Small intestine (tissue), 7 donors: ENCODE measurements at regions not wholly inside any gene's neighbourhood (a gene's known extent, or its start where the extent isn't known, plus 50 kb on each side); places are given as distances from the start of the nearest gene placed in this dataset.

ENCODE experiments used
- DNase-seq, 2 donors: peaks; one replicate each; pipeline versions ENCODE4 v3.0.0 to v3.0.0-alpha.2; 2013
- FAIRE-seq: peaks from 2 replicates; lab custom pipeline; 2012; peaks lifted over from hg19 to GRCh38; lab: Jason Lieb, UNC
- H3K27ac ChIP-seq, 3 donors: one replicate each; pipeline ENCODE4 v1.5.1; 2013; ENCODE audit warnings: low read length in 2 of 3, mild to moderate bottlenecking in 2 of 3, control low read depth in 1 of 3, inconsistent platforms in 1 of 3, low read depth in 1 of 3, moderate library complexity in 1 of 3
- H3K27me3 ChIP-seq, 3 donors: one replicate each; pipeline ENCODE4 v1.6.1; 2013; ENCODE audit warnings: low read length in 3 of 3, inconsistent platforms in 1 of 3; ENCODE audit not compliant: control insufficient read depth in 3 of 3, insufficient read depth in 3 of 3
- H3K36me3 ChIP-seq, 3 donors: one replicate each; pipeline ENCODE4 v1.6.1; 2013; ENCODE audit warnings: low read length in 3 of 3, inconsistent platforms in 1 of 3, low read depth in 1 of 3, mild to moderate bottlenecking in 1 of 3, moderate library complexity in 1 of 3; ENCODE audit not compliant: control insufficient read depth in 3 of 3, insufficient read depth in 2 of 3
- H3K4me1 ChIP-seq, 3 donors: one replicate each; pipeline ENCODE4 v1.6.1; 2013; ENCODE audit warnings: low read length in 2 of 3, inconsistent platforms in 1 of 3, low read depth in 1 of 3, mild to moderate bottlenecking in 1 of 3, moderate library complexity in 1 of 3; ENCODE audit not compliant: control insufficient read depth in 3 of 3, insufficient read depth in 2 of 3
- H3K4me3 ChIP-seq, 3 donors: one replicate each; pipeline ENCODE4 v1.5.1; 2013; ENCODE audit warnings: low read length in 3 of 3, control low read depth in 1 of 3, inconsistent platforms in 1 of 3, low read depth in 1 of 3, mild to moderate bottlenecking in 1 of 3, moderate library complexity in 1 of 3
- H3K9me3 ChIP-seq, 2 donors: one replicate each; pipeline ENCODE4 v1.6.1; 2013; ENCODE audit warnings: low read depth in 1 of 2, low read length in 1 of 2; ENCODE audit not compliant: control insufficient read depth in 2 of 2, insufficient read depth in 1 of 2
- WGBS, 3 donors: extraction: QIAGEN DNeasy Blood & Tissue Kit; methylation state at CpG; one replicate each; pipeline ENCODE4 v1.1.7; 2013; 5-methylcytosine and 5-hydroxymethylcytosine counted together
- donor health status: healthy with polysubstance abuse.
- donor health status: control.
- donor health status: control.
- donor health status: Bipolar disorder and iron deficiency.
- donor health status: healthy.

DNA sequence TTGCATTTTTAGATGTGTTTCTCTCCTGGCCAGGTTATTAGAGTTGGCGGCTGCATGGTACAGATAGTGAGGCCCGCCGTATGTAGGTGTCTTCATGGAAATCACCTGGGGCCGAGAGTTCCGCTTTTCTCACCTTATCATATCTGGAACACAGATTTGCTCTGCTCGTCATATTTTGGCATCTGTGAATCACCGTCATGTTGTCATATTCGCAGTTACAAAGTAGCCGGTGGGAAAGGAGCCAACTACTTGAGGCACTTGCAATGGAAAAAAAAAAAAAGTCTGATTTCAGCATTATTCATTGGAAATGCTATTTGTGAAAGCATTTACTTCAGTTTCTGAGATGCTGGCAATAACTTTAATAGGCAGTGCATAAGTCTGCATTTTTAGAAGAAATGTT, 1715.2 kb upstream of the TENM3 start:
- no peaks in the 10 kb centered on the region for H3K27me3 ChIP-seq
- H3K9me3 ChIP-seq = no peaks in the 10 kb centered on the region
- H3K27ac ChIP-seq = no peak overlapping the region
- FAIRE-seq (no peak), DNase-seq (no peak)
- WGBS, 3 donors = 82 to 94% (median 92%) methylated on average over 9 of the region's 9 CpGs
- no peaks in the 10 kb centered on the region for H3K4me1 ChIP-seq
- no peaks in the 10 kb centered on the region for H3K36me3 ChIP-seq
- H3K4me3 ChIP-seq = no peak overlapping the region

DNA sequence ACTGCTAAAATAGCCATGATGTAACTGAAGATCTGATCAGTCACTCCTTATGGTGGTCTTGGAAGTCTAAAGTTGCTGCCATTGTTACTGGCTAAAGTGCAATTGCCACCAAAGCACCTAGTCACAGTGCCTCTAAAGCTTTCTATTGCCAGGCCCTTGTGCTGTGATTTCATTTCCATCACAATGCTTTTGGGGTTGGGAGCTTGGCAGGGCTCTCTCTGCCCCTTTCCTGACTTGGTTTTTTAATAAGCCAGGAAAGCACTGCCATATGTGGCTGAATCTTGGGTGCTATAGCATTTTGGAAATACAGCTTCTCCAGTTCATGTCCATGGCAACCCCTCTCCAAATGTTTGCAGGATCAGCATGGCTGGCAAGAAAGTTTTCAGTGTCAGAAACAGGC, 1712.4 kb upstream of the TENM3 start:
- Histone ChIP-seq H3K36me3 (no peaks in the 10 kb centered on the region), H3K4me1 (no peaks in the 10 kb centered on the region), H3K4me3 (no peak overlapping the region), H3K27ac (no peak overlapping the region), H3K9me3 (no peaks in the 10 kb centered on the region), H3K27me3 (no peaks in the 10 kb centered on the region)
- no peak for DNase-seq
- no peak for FAIRE-seq

DNA sequence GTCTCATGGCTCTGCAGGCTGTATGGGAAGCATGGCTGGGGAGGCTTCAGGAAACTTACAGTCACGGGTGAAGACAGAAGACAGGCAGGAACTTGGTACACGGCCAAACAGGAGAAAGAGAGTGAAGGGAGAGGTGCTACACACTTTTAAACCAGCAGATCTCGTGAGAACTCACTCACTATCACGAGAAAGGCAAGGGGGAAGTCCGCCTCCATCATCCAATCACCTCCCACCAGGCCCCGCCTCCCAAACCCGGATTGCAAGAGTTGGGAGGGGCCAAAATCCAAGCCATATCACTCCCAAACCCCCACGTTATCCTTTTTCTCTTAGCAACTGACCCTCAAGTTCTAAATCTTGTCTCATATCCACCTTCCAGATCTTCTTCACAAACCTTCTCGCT, 1710.5 kb upstream of the TENM3 start:
- Histone ChIP-seq H3K4me1 (no peaks in the 10 kb centered on the region), H3K4me3 (no peak overlapping the region), H3K27ac (no peak overlapping the region), H3K27me3 (no peaks in the 10 kb centered on the region), H3K36me3 (no peaks in the 10 kb centered on the region), H3K9me3 (no peaks in the 10 kb centered on the region)
- WGBS, 3 donors = 65 to 79% (median 68%) methylated on average over 9 of the region's 9 CpGs
- FAIRE-seq (no peak), DNase-seq (no peak)

DNA sequence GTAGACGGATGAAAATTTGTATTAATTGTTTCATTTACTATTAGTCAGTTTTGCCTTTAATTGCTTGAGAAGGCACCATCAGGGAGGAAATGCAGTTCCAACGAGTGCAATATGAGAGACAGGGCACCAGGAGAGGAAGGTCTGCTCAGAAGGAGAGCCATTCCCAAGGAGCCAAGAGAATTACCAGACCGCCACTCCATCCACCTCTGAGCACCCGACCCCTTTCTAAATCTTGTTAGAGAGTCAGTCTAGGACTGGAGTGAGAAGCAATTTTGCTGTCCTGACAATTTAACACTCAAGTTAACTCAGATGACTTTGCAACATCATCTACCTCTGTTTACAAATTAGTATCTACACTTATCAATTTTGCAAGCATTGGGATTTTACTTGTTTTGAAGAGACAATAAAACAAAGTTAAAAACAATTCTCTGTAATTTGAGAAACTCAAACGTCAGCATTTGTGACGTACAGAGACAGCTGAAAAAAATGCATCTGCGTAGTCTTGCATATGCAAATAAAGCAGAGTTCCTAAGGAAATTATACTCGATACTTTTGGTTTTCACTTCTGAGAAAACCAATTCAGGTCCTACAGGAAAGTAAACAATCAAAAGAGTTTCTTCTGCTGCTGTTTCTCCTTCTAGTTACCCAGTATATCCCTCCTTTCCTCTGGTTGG, 1704.7 kb upstream of the TENM3 start:
- WGBS, 3 donors = 57 to 63% (median 57%) methylated on average over 8 of the region's 8 CpGs
- Histone ChIP-seq H3K27me3 (no peaks in the 10 kb centered on the region), H3K36me3 (no peaks in the 10 kb centered on the region), H3K9me3 (no peaks in the 10 kb centered on the region), H3K4me3 (no peak overlapping the region), H3K27ac (no peak overlapping the region), H3K4me1 (no peaks in the 10 kb centered on the region)
- no peak for DNase-seq
- no peak for FAIRE-seq

DNA sequence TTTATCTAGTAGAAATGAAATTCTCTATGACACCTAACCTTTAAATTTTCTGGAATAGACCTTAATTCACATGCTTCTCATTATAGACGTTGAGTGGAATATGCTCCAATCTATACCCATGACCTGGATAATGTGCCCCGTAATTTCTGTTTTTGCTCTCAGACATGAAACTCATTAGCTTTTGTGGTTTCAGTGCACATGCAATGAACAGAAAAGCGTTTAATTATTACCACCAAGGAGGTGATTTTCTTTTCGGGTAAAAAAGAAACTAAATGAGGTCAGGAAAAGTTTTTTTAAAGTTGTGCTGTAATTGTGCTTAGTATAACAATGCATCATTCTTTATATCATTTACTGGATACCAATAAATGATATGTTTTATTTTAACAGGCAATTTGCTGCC, 1703.9 kb upstream of the TENM3 start:
- no peak for FAIRE-seq
- Histone ChIP-seq H3K4me1 (no peaks in the 10 kb centered on the region), H3K36me3 (no peaks in the 10 kb centered on the region), H3K9me3 (no peaks in the 10 kb centered on the region), H3K27me3 (no peaks in the 10 kb centered on the region), H3K27ac (no peak overlapping the region), H3K4me3 (no peak overlapping the region)
- 67 to 77% (median 71%) methylated on average over 4 of the region's 4 CpGs for WGBS, 3 donors
- no peak for DNase-seq

DNA sequence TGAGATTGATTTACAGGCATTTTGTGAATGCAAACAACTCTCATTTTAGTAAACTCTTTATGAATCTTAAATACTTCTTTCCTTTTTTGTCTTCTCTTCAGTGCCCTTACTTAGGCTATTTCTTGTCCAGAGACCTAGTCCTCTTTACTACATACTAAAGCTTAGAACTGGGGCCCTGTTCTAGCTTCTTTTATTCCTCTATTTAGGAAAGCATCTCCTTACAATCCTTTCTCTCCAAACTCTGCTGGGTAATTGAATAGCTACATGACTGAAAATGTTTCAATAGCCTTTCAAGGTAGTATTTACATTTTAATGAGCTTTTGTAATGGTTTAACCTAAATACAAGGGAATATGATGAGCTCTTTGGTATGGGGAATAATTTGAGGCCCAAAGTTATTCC, 1701.5 kb upstream of the TENM3 start:
- Histone ChIP-seq H3K4me3 (no peak overlapping the region), H3K9me3 (no peaks in the 10 kb centered on the region), H3K36me3 (no peaks in the 10 kb centered on the region), H3K4me1 (no peaks in the 10 kb centered on the region), H3K27me3 (no peaks in the 10 kb centered on the region), H3K27ac (no peak overlapping the region)
- FAIRE-seq (no peak), DNase-seq (no peak)

DNA sequence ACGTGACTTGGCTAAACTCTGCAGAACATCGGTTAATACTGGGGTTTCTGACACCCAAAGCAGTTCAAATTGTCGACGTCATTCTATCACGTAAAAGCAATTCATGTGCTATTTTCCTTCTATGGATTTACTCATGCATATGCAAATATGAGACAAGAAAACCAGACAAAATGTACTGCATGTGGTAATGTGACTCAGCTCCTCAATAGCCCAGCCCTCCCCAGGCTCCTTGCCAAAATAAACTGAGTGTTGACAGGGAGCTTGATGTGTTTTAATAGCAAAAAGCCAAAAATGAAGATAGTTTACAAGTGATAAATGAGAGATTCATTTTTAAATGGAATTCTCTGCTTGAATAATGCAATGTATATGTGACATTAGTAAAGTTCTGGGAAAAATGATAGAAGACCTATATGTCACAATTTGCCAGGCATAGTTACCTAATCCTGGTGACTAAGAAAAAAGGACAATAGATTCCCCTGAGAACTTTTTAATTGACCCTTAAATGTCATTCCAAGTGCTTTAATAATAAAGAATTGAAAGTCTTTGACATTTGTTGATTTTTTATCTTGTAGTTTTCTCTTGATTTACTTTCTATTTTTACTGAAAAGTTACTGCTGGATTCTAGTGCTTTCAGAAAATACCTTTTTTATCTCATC, 1700.6 kb upstream of the TENM3 start:
- WGBS, 3 donors = 54 to 78% (median 72%) methylated on average over 5 of the region's 5 CpGs
- FAIRE-seq = no peak
- Histone ChIP-seq H3K36me3 (no peaks in the 10 kb centered on the region), H3K4me1 (no peaks in the 10 kb centered on the region), H3K4me3 (no peak overlapping the region), H3K27ac (no peak overlapping the region), H3K27me3 (peaks cover 0 to 2% (median 0%) of the 10 kb centered on the region in 3 donors), H3K9me3 (no peaks in the 10 kb centered on the region)
- no peak for DNase-seq

DNA sequence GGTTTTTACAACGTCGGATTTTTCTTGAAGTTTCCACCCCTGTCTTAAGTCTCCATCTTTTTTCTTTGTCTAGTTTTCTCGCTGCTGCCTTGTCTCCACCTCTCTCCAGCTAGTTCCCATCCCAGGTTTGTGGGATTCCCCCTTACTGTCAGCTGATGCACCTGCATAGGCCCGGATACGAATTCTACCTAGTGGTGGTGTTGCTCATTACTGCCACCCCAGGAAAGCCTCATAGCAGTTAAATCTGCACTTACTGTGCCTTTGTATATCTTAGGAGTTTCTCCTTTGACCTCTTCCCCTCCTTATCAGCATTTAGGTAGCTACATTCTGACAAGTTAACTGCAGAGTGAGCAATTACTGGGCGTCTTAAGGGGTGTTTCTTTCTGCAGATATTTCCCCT, 1693.1 kb upstream of the TENM3 start:
- DNase-seq (no peak), FAIRE-seq (no peak)
- Histone ChIP-seq H3K36me3 (no peaks in the 10 kb centered on the region), H3K4me1 (no peaks in the 10 kb centered on the region), H3K27ac (no peak overlapping the region), H3K4me3 (no peak overlapping the region), H3K9me3 (no peaks in the 10 kb centered on the region), H3K27me3 (peaks cover 0 to 2% (median 0%) of the 10 kb centered on the region in 3 donors)
- 60 to 86% (median 77%) methylated on average over 6 of the region's 6 CpGs for WGBS, 3 donors

DNA sequence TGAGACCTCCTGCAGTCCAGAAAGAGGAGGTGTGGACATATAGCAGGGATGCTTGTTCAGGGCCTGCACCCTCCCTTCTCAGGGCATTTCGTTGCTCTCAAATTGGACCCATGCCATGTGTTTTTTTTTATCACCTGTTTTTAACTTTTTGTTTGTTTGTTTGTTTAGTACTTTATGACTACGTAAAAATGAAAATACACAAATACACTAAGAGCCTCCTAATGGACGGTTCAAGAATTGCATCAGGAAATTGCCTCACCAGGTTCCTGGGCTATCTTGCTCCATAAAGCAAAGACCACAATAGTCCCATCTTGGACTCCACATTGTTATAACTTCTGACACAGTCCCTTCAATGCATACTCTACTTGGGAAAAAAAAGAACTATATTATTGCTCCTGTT, 1685.9 kb upstream of the TENM3 start:
- no peaks in the 10 kb centered on the region for H3K9me3 ChIP-seq
- no peaks in the 10 kb centered on the region for H3K36me3 ChIP-seq
- FAIRE-seq (no peak), DNase-seq (no peak)
- WGBS, 3 donors = 56 to 81% (median 60%) methylated on average over 3 of the region's 3 CpGs
- no peak overlapping the region for H3K4me3 ChIP-seq
- no peaks in the 10 kb centered on the region for H3K27me3 ChIP-seq
- no peaks in the 10 kb centered on the region for H3K4me1 ChIP-seq
- H3K27ac ChIP-seq = no peak overlapping the region
